Cardiac fibroblast (primary cell): ENCODE measurements at regions not wholly inside any gene's neighbourhood (a gene's known extent, or its start where the extent isn't known, plus 50 kb on each side); places are given as distances from the start of the nearest gene placed in this dataset.

ENCODE experiments used
- DNase-seq, 2 donors: peaks; one replicate each; pipeline versions ENCODE4 v3.0.0 to v3.0.0-alpha.2; 2010; ENCODE audit warnings: low read depth in 2 of 2
- H3K4me3 ChIP-seq, 2 donors: replicated peaks in 1 of 2; 1 replicate in 1 of 2; 2 replicates in 1 of 2; pipeline ENCODE4 v1.5.1; 2011; ENCODE audit warnings: low read depth in 2 of 2, low read length in 2 of 2, mild to moderate bottlenecking in 2 of 2, moderate library complexity in 1 of 2
- TF ChIP-seq, protein P1 (sequence below): IDR thresholded peaks from one replicate; pipeline ENCODE4 v1.5.1; 2011; ENCODE audit warnings: low read depth, mild to moderate bottlenecking, low read length, inconsistent platforms

DNA sequence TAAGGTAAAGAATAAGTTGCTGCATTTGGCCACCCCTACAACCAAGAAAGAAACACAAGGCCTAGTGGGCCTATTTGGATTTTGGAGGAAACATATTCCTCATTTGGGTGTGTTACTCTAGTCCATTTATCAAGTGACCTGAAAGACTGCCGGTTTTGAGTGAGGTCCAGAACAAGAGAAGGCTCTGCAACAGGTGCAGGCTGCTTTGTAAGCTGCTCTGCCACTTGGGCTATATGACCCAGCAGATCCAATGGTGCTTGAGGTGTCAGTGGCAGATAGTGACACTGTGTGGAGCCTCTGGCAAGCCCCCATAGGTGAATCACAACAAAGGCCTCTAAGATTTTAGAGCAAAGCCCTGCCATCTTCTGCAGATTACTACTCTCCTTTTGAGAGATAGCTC, 491.3 kb downstream of the TAFA4 start:
- no peak for DNase-seq
- TF ChIP-seq, protein P1, sequence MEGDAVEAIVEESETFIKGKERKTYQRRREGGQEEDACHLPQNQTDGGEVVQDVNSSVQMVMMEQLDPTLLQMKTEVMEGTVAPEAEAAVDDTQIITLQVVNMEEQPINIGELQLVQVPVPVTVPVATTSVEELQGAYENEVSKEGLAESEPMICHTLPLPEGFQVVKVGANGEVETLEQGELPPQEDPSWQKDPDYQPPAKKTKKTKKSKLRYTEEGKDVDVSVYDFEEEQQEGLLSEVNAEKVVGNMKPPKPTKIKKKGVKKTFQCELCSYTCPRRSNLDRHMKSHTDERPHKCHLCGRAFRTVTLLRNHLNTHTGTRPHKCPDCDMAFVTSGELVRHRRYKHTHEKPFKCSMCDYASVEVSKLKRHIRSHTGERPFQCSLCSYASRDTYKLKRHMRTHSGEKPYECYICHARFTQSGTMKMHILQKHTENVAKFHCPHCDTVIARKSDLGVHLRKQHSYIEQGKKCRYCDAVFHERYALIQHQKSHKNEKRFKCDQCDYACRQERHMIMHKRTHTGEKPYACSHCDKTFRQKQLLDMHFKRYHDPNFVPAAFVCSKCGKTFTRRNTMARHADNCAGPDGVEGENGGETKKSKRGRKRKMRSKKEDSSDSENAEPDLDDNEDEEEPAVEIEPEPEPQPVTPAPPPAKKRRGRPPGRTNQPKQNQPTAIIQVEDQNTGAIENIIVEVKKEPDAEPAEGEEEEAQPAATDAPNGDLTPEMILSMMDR = no peak
- no peak overlapping the region for H3K4me3 ChIP-seq

DNA sequence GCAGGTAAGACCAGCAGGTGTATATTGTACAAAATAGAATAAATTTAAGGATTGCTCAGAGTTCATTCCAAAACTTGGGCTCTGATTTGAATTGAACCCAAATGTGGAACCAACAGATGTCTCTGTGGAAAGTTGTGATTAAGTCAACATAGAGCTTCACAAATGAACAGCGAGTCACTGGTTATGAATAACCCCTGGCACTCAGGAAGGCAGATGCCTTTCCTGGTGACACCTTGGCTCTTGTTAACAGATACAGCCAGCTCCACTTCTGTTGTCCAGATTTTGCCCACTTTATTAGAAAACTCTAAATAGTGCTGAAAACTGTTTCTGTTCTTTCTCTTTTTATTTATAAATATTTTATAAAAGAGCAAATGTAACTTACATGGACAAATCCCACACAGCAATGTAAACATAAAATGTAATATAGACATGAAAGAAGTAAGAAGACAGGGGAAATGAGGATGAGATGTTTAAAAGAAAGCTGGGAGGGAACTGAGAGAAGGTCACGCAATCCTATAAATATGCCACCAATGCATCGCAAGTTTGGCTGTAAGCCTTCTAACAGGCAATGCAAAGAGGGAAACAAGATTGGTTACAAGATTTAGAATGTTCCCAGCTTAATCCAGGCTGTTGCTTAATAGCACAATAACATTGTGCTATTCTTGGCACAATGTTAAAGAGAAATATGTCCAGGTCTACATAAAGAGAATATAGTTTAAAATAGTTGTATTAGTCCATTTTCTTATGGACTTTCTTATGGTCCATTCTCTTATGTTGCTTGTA, 495.5 kb downstream of the TAFA4 start:
- DNase-seq = no peak
- no peak overlapping the region for H3K4me3 ChIP-seq
- TF ChIP-seq, protein P1 = no peak

DNA sequence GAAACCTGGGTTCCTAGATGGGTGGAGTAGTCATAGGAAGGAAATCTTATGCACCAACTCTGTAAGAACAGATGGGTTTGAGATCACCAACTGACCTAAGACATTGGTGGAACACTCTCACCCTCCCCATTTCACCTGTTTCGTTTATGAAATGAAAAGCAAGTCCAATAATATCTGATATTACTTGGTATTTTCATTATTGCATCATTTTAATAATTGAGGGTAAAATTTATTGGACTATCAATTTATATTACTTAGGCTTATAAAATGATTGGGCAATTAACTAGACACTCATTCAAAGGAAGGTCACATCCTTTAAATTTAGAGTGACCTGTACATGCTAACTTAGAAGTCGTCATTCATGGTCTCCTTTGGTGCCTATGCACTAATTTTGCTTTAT, 503.9 kb downstream of the TAFA4 start:
- DNase-seq = no peak
- H3K4me3 ChIP-seq = no peak overlapping the region
- TF ChIP-seq, protein P1 = no peak

DNA sequence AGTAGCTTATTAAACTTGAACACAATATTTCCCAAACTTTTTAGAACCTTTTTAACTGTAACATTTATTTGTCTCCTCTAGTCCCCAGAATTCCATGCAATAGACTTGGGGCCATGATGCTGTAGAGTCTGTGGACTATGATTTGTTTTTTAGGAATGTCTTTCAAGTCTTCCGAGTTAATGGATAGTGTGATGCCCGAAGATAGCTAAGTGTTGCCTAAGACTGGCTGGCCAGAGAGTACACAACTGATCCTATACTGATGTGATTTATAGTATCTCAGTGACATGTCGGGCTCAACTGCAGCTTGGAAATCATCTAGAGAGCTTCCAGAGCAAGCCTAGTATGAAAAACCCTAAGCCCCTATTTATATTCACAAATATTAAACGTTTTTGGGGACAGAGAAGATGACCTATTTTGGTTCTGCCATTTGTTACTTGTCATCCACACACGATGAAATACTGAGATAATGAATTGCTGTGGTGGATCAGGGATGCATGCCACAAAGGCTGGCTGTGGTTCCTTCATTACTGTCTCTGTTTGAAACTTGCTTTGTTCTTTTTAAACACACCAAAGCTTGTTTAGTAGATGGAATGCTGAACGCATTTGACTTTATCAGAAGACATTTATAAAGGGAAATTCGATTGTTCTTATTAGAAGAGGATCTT, 507.4 kb downstream of the TAFA4 start:
- TF ChIP-seq, protein P1 = no peak
- H3K4me3 ChIP-seq = no peak overlapping the region
- DNase-seq = no peak

DNA sequence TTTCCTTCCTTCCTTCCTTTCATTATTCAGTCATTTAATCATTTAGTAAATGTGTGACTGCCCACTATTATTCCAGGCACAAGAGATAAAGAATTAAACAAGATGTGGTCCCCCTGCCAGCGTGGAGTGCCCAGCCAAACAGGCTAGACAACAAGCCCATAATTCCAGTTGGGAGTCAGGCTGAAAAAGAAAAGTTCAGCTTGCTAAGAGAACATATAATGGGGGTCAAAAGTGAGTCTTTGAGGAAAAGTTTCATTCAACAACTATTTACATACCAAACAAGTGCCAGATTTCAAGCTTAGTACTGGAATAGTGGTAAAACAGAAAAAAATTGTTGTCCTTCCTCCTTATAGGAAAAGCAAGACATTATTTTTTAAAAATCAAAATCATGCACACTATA, 523.7 kb downstream of the TAFA4 start:
- H3K4me3 ChIP-seq = no peak overlapping the region
- DNase-seq = no peak
- TF ChIP-seq, protein P1 = no peak

DNA sequence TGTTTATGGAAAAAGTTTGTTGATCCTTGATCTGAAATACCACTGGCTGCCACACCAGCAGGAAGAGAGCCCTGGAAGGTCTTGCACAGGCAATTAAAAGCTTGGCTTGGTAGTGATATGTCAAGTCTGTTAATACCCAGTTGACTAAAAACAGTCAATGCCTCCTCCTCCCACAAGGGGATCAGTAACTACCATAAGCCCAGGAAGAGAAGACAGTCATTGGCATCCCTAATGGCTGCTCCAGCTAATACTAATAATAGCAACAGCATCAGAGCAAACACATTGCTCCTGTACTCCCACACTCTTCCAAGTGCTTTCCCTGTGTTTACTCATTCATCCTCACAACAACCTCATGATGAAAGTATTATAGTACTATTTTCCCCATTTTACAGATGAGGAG, 528.6 kb downstream of the TAFA4 start:
- H3K4me3 ChIP-seq = no peak overlapping the region
- DNase-seq = no peak
- TF ChIP-seq, protein P1 = no peak
